IMR-90 (cell line): ENCODE measurements at regions not wholly inside any gene's neighbourhood (a gene's known extent, or its start where the extent isn't known, plus 50 kb on each side); places are given as distances from the start of the nearest gene placed in this dataset.

Source experiments
- ATAC-seq: fragments of 200-7000 bp; cut with Tn5 transposase; 2 replicates; pipeline ENCODE4 v1.9.1; 2020; ENCODE audit warnings: low read depth, mild to moderate bottlenecking, moderate library complexity
- BruUV-seq: library from RNA; stranded (reverse); fragments of 400-500 nt; replicated peaks from 2 replicates; lab custom pipeline; 2021; lab: Mats Ljungman, UMichigan
- CTCF ChIA-PET: fragments of 300-600 bp; formaldehyde crosslinking; extraction: SDS; loops from one replicate; lab custom pipeline; 2021; ENCODE audit warnings: antibody characterized with exemption; lab: Yijun Ruan, JAX
- POLR2A ChIA-PET: fragments of 300-600 bp; sonication (Branson Sonifier 250); formaldehyde crosslinking; loops from one replicate; lab custom pipeline; 2022; ENCODE audit warnings: antibody characterized with exemption; ENCODE audit not compliant: unreplicated experiment; lab: Charles Lee
- DNase-seq: peaks from one replicate; pipeline ENCODE4 v3.0.0; 2013
- H2AFZ ChIP-seq: replicated peaks from 2 replicates; pipeline ENCODE3; 2013; ENCODE audit warnings: low read length, mild to moderate bottlenecking; ENCODE audit not compliant: poor library complexity
- H2AK5ac ChIP-seq: 2 replicates; pipeline ENCODE4 v1.6.1; 2013; ENCODE audit warnings: low read depth, low read length, inconsistent platforms
- H2AK9ac ChIP-seq: replicated peaks from 2 replicates; pipeline ENCODE3; 2013; ENCODE audit warnings: mild to moderate bottlenecking, low read depth, low read length, moderate library complexity; ENCODE audit not compliant: poor library complexity
- H2BK120ac ChIP-seq: 2 replicates; pipeline ENCODE4 v1.6.1; 2013; ENCODE audit warnings: low read depth, low read length, inconsistent platforms
- H2BK15ac ChIP-seq: 3 replicates; pipeline ENCODE4 v1.6.1; 2013; ENCODE audit warnings: low read depth, low read length, inconsistent platforms
- H2BK20ac ChIP-seq: 2 replicates; pipeline ENCODE4 v1.6.1; 2013; ENCODE audit warnings: low read depth, mild to moderate bottlenecking, inconsistent platforms, low read length, moderate library complexity
- H2BK5ac ChIP-seq: 2 replicates; pipeline ENCODE4 v1.6.1; 2013; ENCODE audit warnings: mild to moderate bottlenecking, low read depth, low read length, inconsistent platforms; ENCODE audit not compliant: poor library complexity, severe bottlenecking
- H3K14ac ChIP-seq: replicated peaks from 2 replicates; pipeline ENCODE4 v1.6.1; 2013; ENCODE audit warnings: low read depth, low read length, inconsistent platforms
- H3K18ac ChIP-seq: 2 replicates; pipeline ENCODE4 v1.6.1; 2013; ENCODE audit warnings: low read depth, low read length, control low read depth
- H3K23ac ChIP-seq: 2 replicates; pipeline ENCODE4 v1.6.1; 2013; ENCODE audit warnings: low read depth, low read length, inconsistent platforms
- H3K27ac ChIP-seq: 2 replicates; pipeline ENCODE4 v1.5.1; 2013; ENCODE audit warnings: mild to moderate bottlenecking, control low read depth, low read length; ENCODE audit not compliant: insufficient read depth
- H3K27me3 ChIP-seq: 2 replicates; pipeline ENCODE4 v1.6.1; 2013; ENCODE audit warnings: low read length; ENCODE audit not compliant: control insufficient read depth, insufficient read depth
- H3K36me3 ChIP-seq: 2 replicates; pipeline ENCODE4 v1.6.1; 2013; ENCODE audit warnings: low read length, mixed read lengths; ENCODE audit not compliant: control insufficient read depth, insufficient read depth
- H3K4ac ChIP-seq: 2 replicates; pipeline ENCODE4 v1.6.1; 2013; ENCODE audit warnings: low read depth, low read length, inconsistent platforms
- H3K4me1 ChIP-seq: 2 replicates; pipeline ENCODE4 v1.6.1; 2013; ENCODE audit warnings: low read length, mixed read lengths; ENCODE audit not compliant: control insufficient read depth, insufficient read depth
- H3K4me2 ChIP-seq: 2 replicates; pipeline ENCODE4 v1.6.1; 2013; ENCODE audit warnings: low read depth, mild to moderate bottlenecking, control low read depth, low read length, moderate library complexity
- H3K4me3 ChIP-seq: 2 replicates; pipeline ENCODE4 v1.5.1; 2013; ENCODE audit warnings: low read depth, mild to moderate bottlenecking, control low read depth, low read length, moderate library complexity; ENCODE audit not compliant: insufficient read depth
- H3K56ac ChIP-seq: 2 replicates; pipeline ENCODE4 v1.6.1; 2013; ENCODE audit warnings: low read length, inconsistent platforms; ENCODE audit not compliant: insufficient read depth; ENCODE audit errors: extremely low read depth
- H3K79me1 ChIP-seq, 2 experiments: 2 replicates each; pipeline ENCODE4 v1.6.1; 2013; ENCODE audit warnings: low read length in 2 of 2, inconsistent platforms in 1 of 2, low read depth in 1 of 2
- H3K9ac ChIP-seq: 2 replicates; pipeline ENCODE4 v1.6.1; 2013; ENCODE audit warnings: low read depth, low read length, control low read depth
- H3K9me1 ChIP-seq: 2 replicates; pipeline ENCODE4 v1.6.1; 2013; ENCODE audit warnings: low read length, inconsistent platforms; ENCODE audit not compliant: insufficient read depth
- H3K9me3 ChIP-seq: 2 replicates; pipeline ENCODE4 v1.6.1; 2013; ENCODE audit warnings: low read length; ENCODE audit not compliant: control insufficient read depth, insufficient read depth
- H4K20me1 ChIP-seq: 2 replicates; pipeline ENCODE4 v1.6.1; 2013; ENCODE audit warnings: low read length, inconsistent platforms; ENCODE audit not compliant: insufficient read depth
- H4K5ac ChIP-seq: 2 replicates; pipeline ENCODE4 v1.6.1; 2013; ENCODE audit warnings: mild to moderate bottlenecking, low read depth, low read length, control low read depth
- H4K8ac ChIP-seq, 2 experiments: 2 replicates each; pipeline ENCODE4 v1.6.1; 2013; ENCODE audit warnings: low read depth in 2 of 2, low read length in 2 of 2, control low read depth in 1 of 2, inconsistent platforms in 1 of 2
- H4K91ac ChIP-seq: 2 replicates; pipeline ENCODE4 v1.6.1; 2013; ENCODE audit warnings: low read depth, low read length, inconsistent platforms; ENCODE audit not compliant: insufficient read depth
- BHLHE40 ChIP-seq: fragments of 150-350 bp; IDR thresholded peaks from 2 replicates; pipeline ENCODE4 v1.6.1; 2016; ENCODE audit warnings: mild to moderate bottlenecking, low read depth, low read length
- CEBPB ChIP-seq: IDR thresholded peaks from 2 replicates; pipeline ENCODE4 v1.6.1; 2012; ENCODE audit warnings: low read depth, low read length, improper control_type of control experiment
- CHD1 ChIP-seq: IDR thresholded peaks from 2 replicates; pipeline ENCODE4 v1.6.1; 2012; ENCODE audit warnings: low read depth, low read length, improper control_type of control experiment
- MAFK ChIP-seq: IDR thresholded peaks from 2 replicates; pipeline ENCODE4 v1.6.1; 2012; ENCODE audit warnings: low read depth, low read length, improper control_type of control experiment
- MAZ ChIP-seq: IDR thresholded peaks from 2 replicates; pipeline ENCODE4 v1.6.1; 2012; ENCODE audit warnings: low read depth, mild to moderate bottlenecking, low read length, improper control_type of control experiment, moderate library complexity, borderline replicate concordance
- MXI1 ChIP-seq: IDR thresholded peaks from 2 replicates; pipeline ENCODE4 v1.6.1; 2012; ENCODE audit warnings: low read depth, mild to moderate bottlenecking, low read length, moderate library complexity, borderline replicate concordance
- NFE2L2 ChIP-seq: fragments of 150-350 bp; IDR thresholded peaks from 2 replicates; pipeline ENCODE4 v1.6.1; 2016; ENCODE audit warnings: low read depth, mild to moderate bottlenecking, low read length
- POLR2A ChIP-seq: IDR thresholded peaks from 2 replicates; pipeline ENCODE4 v1.6.1; 2012; ENCODE audit warnings: mild to moderate bottlenecking, low read depth, low read length
- RAD21 ChIP-seq: IDR thresholded peaks from 2 replicates; pipeline ENCODE4 v1.6.1; 2012; ENCODE audit warnings: low read length, improper control_type of control experiment
- RCOR1 ChIP-seq: IDR thresholded peaks from 2 replicates; pipeline ENCODE4 v1.6.1; 2012; ENCODE audit warnings: mild to moderate bottlenecking, low read length, improper control_type of control experiment; ENCODE audit not compliant: insufficient replicate concordance
- RFX5 ChIP-seq: IDR thresholded peaks from 2 replicates; pipeline ENCODE4 v1.8.0; 2012; ENCODE audit warnings: low read depth, mild to moderate bottlenecking, low read length, moderate library complexity
- SMC3 ChIP-seq: fragments of 150-350 bp; IDR thresholded peaks from 2 replicates; pipeline ENCODE4 v1.6.1; 2016; ENCODE audit warnings: low read depth, mild to moderate bottlenecking, antibody characterized with exemption, low read length, moderate library complexity
- USF2 ChIP-seq: fragments of 150-350 bp; IDR thresholded peaks from 2 replicates; pipeline ENCODE4 v1.6.1; 2017; ENCODE audit warnings: mild to moderate bottlenecking, antibody characterized with exemption, low read length, low read depth
- WGBS, 2 experiments: methylation state at CpG; one replicate each; pipeline versions ENCODE4 v1.1.5 to v1.1.7; 2013; ENCODE audit warnings: missing lambda C conversion rate in 2 of 2; ENCODE audit not compliant: insufficient read length in 1 of 2; ENCODE audit errors: extremely low coverage in 2 of 2; 5-methylcytosine and 5-hydroxymethylcytosine counted together
- dilution Hi-C: fragments of 300-500 bp; cut with HindIII; formaldehyde crosslinking; loops from one replicate; pipeline ENCODE4 v1.14.3; 2018; ENCODE audit warnings: low sequenced_read_pairs; ENCODE audit not compliant: unreplicated experiment
- in situ Hi-C: fragments of 300-500 bp; cut with MboI; formaldehyde crosslinking; loops from 3 replicates; pipeline ENCODE4 v1.14.3; 2019; ENCODE audit warnings: low sequenced_read_pairs, inconsistent platforms, mixed read lengths
- intact Hi-C: fragments of 100-400 bp; cut with micrococcal nuclease; formaldehyde crosslinking; loops from 2 replicates; pipeline ENCODE4 v1.10.0; 2022
- TF ChIP-seq, protein P1 (sequence below): fragments of 150-350 bp; IDR thresholded peaks from 2 replicates; pipeline ENCODE4 v1.6.1; 2016; ENCODE audit warnings: low read depth, mild to moderate bottlenecking, low read length, moderate library complexity, borderline replicate concordance
- TF ChIP-seq, protein P2 (sequence below): conservative IDR thresholded peaks from 2 replicates; pipeline ENCODE4 v1.5.1; 2012; ENCODE audit warnings: mild to moderate bottlenecking, low read depth, low read length, improper control_type of control experiment

DNA sequence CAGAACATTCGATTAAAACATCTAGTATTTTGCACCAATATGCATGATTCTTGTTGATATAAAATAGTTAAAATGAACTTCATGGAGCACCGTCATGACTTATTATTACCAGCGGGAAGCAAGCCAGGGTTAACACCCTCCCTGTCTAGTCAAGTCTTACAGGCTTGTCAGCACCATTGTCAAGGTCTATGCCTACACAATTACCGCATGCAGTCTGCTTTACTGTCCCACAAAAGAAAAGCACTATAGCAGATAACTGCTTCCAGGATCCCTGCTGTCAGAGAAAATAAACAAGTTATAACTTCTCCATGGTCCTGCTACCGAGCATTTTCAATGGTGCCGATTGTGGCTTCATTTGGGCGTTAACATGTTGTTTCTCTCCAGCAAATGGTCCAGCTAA, 968.0 kb upstream of the FAM98A start:
- no peak for DNase-seq
- Histone ChIP-seq H3K9me1 (no peaks in the 10 kb centered on the region), H4K91ac (no peak overlapping the region), H2AK9ac (no peak overlapping the region), H4K8ac (no peak overlapping the region), H2AK5ac (no peak overlapping the region), H3K18ac (no peak overlapping the region), H2BK5ac (no peak overlapping the region), H4K20me1 (no peaks in the 10 kb centered on the region), H3K27ac (no peak overlapping the region), H4K5ac (no peak overlapping the region), H3K14ac (no peak overlapping the region), H3K4ac (no peak overlapping the region), H3K4me3 (no peak overlapping the region), H3K4me2 (no peak overlapping the region), H3K4me1 (no peaks in the 10 kb centered on the region), H2BK15ac (no peak overlapping the region), H3K79me1 (no peaks in the 10 kb centered on the region), H2BK120ac (no peak overlapping the region), H3K56ac (no peak overlapping the region), H2BK20ac (no peak overlapping the region), H3K9ac (no peak overlapping the region), H3K9me3 (peaks cover 11% of the 10 kb centered on the region), H3K36me3 (no peaks in the 10 kb centered on the region), H2AFZ (no peak overlapping the region), H3K27me3 (no peaks in the 10 kb centered on the region), H3K23ac (no peak overlapping the region)
- ChIA-PET CTCF (no interaction called here), POLR2A (no interaction called here)
- ATAC-seq = no peak
- BruUV-seq = no TSS peak
- no peak for TF ChIP-seq MAZ
- no peak for TF ChIP-seq RFX5
- TF ChIP-seq MXI1 = no peak
- TF ChIP-seq RCOR1 = no peak
- TF ChIP-seq RAD21 = no peak
- no peak for TF ChIP-seq MAFK
- TF ChIP-seq NFE2L2 = no peak
- TF ChIP-seq CHD1 = no peak
- TF ChIP-seq BHLHE40 = no peak
- no peak for TF ChIP-seq SMC3
- TF ChIP-seq, protein P1, sequence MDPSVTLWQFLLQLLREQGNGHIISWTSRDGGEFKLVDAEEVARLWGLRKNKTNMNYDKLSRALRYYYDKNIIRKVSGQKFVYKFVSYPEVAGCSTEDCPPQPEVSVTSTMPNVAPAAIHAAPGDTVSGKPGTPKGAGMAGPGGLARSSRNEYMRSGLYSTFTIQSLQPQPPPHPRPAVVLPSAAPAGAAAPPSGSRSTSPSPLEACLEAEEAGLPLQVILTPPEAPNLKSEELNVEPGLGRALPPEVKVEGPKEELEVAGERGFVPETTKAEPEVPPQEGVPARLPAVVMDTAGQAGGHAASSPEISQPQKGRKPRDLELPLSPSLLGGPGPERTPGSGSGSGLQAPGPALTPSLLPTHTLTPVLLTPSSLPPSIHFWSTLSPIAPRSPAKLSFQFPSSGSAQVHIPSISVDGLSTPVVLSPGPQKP = no peak
- no peak for TF ChIP-seq POLR2A
- no peak for TF ChIP-seq CEBPB
- TF ChIP-seq, protein P2, sequence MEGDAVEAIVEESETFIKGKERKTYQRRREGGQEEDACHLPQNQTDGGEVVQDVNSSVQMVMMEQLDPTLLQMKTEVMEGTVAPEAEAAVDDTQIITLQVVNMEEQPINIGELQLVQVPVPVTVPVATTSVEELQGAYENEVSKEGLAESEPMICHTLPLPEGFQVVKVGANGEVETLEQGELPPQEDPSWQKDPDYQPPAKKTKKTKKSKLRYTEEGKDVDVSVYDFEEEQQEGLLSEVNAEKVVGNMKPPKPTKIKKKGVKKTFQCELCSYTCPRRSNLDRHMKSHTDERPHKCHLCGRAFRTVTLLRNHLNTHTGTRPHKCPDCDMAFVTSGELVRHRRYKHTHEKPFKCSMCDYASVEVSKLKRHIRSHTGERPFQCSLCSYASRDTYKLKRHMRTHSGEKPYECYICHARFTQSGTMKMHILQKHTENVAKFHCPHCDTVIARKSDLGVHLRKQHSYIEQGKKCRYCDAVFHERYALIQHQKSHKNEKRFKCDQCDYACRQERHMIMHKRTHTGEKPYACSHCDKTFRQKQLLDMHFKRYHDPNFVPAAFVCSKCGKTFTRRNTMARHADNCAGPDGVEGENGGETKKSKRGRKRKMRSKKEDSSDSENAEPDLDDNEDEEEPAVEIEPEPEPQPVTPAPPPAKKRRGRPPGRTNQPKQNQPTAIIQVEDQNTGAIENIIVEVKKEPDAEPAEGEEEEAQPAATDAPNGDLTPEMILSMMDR = no peak
- TF ChIP-seq USF2 = no peak
- in situ Hi-C loops (no loop called here), intact Hi-C loops (no loop called here), dilution Hi-C loops (no loop called here)
- WGBS, 2 experiments = 35% methylated on average over 2 of the region's 7 CpGs; no CpG with 5 or more reads in 1 of the 2 experiments
